MCF 10A (cell line): ENCODE measurements at regions not wholly inside any gene's neighbourhood (a gene's known extent, or its start where the extent isn't known, plus 50 kb on each side); places are given as distances from the start of the nearest gene placed in this dataset.

ENCODE experiments used
- BruUV-seq: library from RNA; stranded (reverse); fragments of 400-500 nt; replicated peaks from 2 replicates; lab custom pipeline; 2021; lab: Mats Ljungman, UMichigan
- CTCF ChIA-PET: fragments of 300-600 bp; sonication (Branson Sonifier 250); formaldehyde crosslinking; extraction: SDS; loops from one replicate; lab custom pipeline; 2021; ENCODE audit warnings: antibody characterized with exemption, inconsistent platforms; lab: Yijun Ruan, JAX
- POLR2A ChIA-PET: fragments of 300-600, 350-650 bp; sonication (Branson Sonifier 250); formaldehyde crosslinking; extraction: SDS; loops from one replicate; lab custom pipeline; 2020; ENCODE audit warnings: antibody characterized with exemption, inconsistent platforms; lab: Yijun Ruan, JAX
- DNase-seq: peaks from one replicate; pipeline ENCODE4 v3.0.0-alpha.2; 2018; ENCODE audit not compliant: unreplicated experiment
- H3K27ac Mint-ChIP-seq: one replicate; pipeline ENCODE4 v1.8.0; 2022; ENCODE audit warnings: mild to moderate bottlenecking, low read depth, mixed read lengths; ENCODE audit not compliant: unreplicated experiment
- H3K27me3 Mint-ChIP-seq: one replicate; pipeline ENCODE4 v1.8.0; 2022; ENCODE audit warnings: mixed read lengths; ENCODE audit not compliant: insufficient read depth, unreplicated experiment
- H3K36me3 Mint-ChIP-seq: one replicate; pipeline ENCODE4 v1.8.0; 2022; ENCODE audit warnings: mild to moderate bottlenecking, moderate library complexity, mixed read lengths; ENCODE audit not compliant: insufficient read depth, unreplicated experiment
- H3K4me1 Mint-ChIP-seq: one replicate; pipeline ENCODE4 v1.8.0; 2022; ENCODE audit warnings: mixed read lengths; ENCODE audit not compliant: insufficient read depth, unreplicated experiment
- H3K4me3 Mint-ChIP-seq: one replicate; pipeline ENCODE4 v1.8.0; 2022; ENCODE audit warnings: mild to moderate bottlenecking, moderate library complexity, mixed read lengths; ENCODE audit not compliant: unreplicated experiment
- H3K9me3 Mint-ChIP-seq: one replicate; pipeline ENCODE4 v1.8.0; 2022; ENCODE audit warnings: mixed read lengths; ENCODE audit not compliant: unreplicated experiment
- CTCF ChIP-seq: fragments of 200-600 bp; IDR thresholded peaks from one replicate; pipeline ENCODE4 v1.8.0; 2022; ENCODE audit warnings: antibody characterized with exemption, mild to moderate bottlenecking; ENCODE audit not compliant: unreplicated experiment
- intact Hi-C: fragments of 100-400 bp; cut with micrococcal nuclease; formaldehyde crosslinking; loops from 2 replicates; pipeline ENCODE4 v1.14.1; 2022

- Mint-ChIP-seq H3K4me3 (no peak overlapping the region), H3K9me3 (no peaks in the 10 kb centered on the region), H3K4me1 (no peaks in the 10 kb centered on the region), H3K27ac (no peak overlapping the region), H3K36me3 (peaks cover 6% of the 10 kb centered on the region), H3K27me3 (peaks cover 13% of the 10 kb centered on the region)
- intact Hi-C loops, result no loop called here
- TF ChIP-seq CTCF, result no peak
- no TSS peak for BruUV-seq
- ChIA-PET CTCF (no interaction called here), POLR2A (no interaction called here)
- DNase-seq, result no peak
Measured at GRCh38 chr11:69878144-69878883, 59.1 kb upstream of the FGF3 start.

GRCh38 chr11:69878927-69879728 lies 59.9 kb upstream of the FGF3 start:
- no TSS peak for BruUV-seq
- Mint-ChIP-seq H3K9me3 (no peaks in the 10 kb centered on the region), H3K36me3 (peaks cover 6% of the 10 kb centered on the region), H3K4me1 (no peaks in the 10 kb centered on the region), H3K27ac (no peak overlapping the region), H3K27me3 (peaks cover 13% of the 10 kb centered on the region), H3K4me3 (no peak overlapping the region)
- no peak for TF ChIP-seq CTCF
- ChIA-PET POLR2A (no interaction called here), CTCF (interaction anchor here (0.6 kb wide), 1 partner anchor 39 kb away, joined by 3 read pairs; no protein-coding TSS in a partner anchor)
- no peak for DNase-seq
- intact Hi-C loops, result no loop called here

- ChIA-PET CTCF (interaction anchor here (0.6 kb wide), 1 partner anchor 39 kb away, joined by 3 read pairs; no protein-coding TSS in a partner anchor), POLR2A (no interaction called here)
- Mint-ChIP-seq H3K27me3 (peaks cover 13% of the 10 kb centered on the region), H3K4me1 (no peaks in the 10 kb centered on the region), H3K4me3 (no peak overlapping the region), H3K9me3 (no peaks in the 10 kb centered on the region), H3K27ac (no peak overlapping the region), H3K36me3 (peaks cover 6% of the 10 kb centered on the region)
- no peak for DNase-seq
- intact Hi-C loops, result no loop called here
- BruUV-seq, result no TSS peak
- no peak for TF ChIP-seq CTCF
Measured at GRCh38 chr11:69879729-69880005, 60.5 kb upstream of the FGF3 start.

GRCh38 chr11:69880041-69880825 lies 61.0 kb upstream of the FGF3 start:
- TF ChIP-seq CTCF, result no peak
- Mint-ChIP-seq H3K4me1 (no peaks in the 10 kb centered on the region), H3K27me3 (peaks cover 13% of the 10 kb centered on the region), H3K27ac (no peak overlapping the region), H3K36me3 (peaks cover 6% of the 10 kb centered on the region), H3K4me3 (no peak overlapping the region), H3K9me3 (no peaks in the 10 kb centered on the region)
- intact Hi-C loops, result no loop called here
- ChIA-PET POLR2A (no interaction called here), CTCF (interaction anchor here (0.5 to 0.6 kb wide), 3 partner anchors 40 to 1676 kb away, joined by 4 read pairs; no protein-coding TSS in a partner anchor)
- no TSS peak for BruUV-seq
- DNase-seq, result no peak
